GM12864 (cell line): ENCODE measurements at regions not wholly inside any gene's neighbourhood (a gene's known extent, or its start where the extent isn't known, plus 50 kb on each side); places are given as distances from the start of the nearest gene placed in this dataset.

Source experiments
- DNase-seq: peaks from one replicate; pipeline ENCODE4 v3.0.0-alpha.2; 2011; ENCODE audit warnings: low read depth
- H3K4me3 ChIP-seq: 2 replicates; pipeline ENCODE4 v1.5.1; 2011; ENCODE audit warnings: mild to moderate bottlenecking, low read depth, low read length, control low read depth
- CTCF ChIP-seq: IDR thresholded peaks from 2 replicates; pipeline ENCODE4 v1.5.1; 2011; ENCODE audit warnings: low read depth, mild to moderate bottlenecking, moderate library complexity, low read length, control low read depth, inconsistent platforms; ENCODE audit errors: missing control alignments

- TF ChIP-seq CTCF, result no peak
- no peak for DNase-seq
- H3K4me3 ChIP-seq, result no peak overlapping the region
Observed at GRCh38 chr4:111713276-111713675, 432.0 kb upstream of the FAM241A start.

DNA sequence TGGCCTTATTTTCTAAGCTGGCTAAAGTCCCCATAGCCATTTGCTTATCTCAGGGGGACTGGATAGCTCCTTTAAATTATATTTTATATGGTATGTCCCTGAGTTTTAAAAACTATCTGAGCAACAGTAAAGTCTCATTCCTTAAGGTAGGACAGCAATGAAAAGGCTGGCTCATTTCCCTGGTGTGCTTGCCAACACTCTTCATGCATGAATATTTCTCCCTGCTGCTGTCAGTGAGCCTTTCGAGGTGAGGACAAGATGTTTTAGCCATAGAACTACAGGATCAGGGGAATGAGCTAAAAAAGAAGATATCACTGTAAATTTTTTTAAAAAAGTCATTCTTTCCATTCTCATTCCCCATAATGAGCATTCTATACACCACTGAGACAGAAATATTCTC lies 427.3 kb upstream of the FAM241A start:
- H3K4me3 ChIP-seq, result no peak overlapping the region
- TF ChIP-seq CTCF, result no peak
- DNase-seq, result no peak

DNA sequence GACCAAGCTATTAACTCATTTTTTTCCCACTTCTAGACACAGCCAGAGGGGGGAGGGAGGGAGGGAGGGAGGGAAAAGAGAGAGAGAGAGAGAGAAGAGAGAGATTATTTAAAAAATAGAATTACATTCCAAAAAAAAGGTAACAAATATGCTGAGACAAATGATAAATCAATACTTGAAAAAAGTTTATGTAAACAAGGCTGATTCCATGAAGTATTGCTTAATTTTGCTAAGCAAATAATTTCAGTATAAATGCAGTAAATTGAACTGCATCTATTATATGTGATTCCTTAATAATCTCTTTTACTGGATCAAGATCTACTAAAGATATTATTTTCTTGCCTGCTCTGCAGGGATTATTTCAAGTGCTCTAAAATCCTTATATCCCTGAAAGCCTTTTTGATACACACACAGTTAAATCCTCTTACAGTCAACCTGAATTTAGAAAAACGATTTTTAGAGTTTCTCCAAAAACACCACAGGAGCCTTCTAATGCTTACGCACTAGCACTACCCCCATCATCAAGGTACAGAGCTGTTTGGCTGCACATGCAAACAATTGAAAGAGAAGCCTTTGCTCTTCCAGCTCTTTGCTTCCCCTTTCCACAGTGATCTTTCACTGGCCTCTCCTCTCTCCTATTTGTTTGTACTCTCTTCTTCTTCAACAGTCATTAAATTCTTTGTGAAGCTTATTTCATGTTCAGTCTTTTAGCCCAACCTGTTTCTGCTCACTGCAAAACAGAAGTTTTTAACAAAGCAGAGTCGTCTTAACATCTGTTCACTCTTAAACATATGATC lies 426.3 kb upstream of the FAM241A start:
- no peak for TF ChIP-seq CTCF
- H3K4me3 ChIP-seq, result no peak overlapping the region
- DNase-seq, result no peak

- no peak for DNase-seq
- no peak for TF ChIP-seq CTCF
- H3K4me3 ChIP-seq, result no peak overlapping the region
Observed at GRCh38 chr4:111720866-111721265, 424.4 kb upstream of the FAM241A start.

DNA sequence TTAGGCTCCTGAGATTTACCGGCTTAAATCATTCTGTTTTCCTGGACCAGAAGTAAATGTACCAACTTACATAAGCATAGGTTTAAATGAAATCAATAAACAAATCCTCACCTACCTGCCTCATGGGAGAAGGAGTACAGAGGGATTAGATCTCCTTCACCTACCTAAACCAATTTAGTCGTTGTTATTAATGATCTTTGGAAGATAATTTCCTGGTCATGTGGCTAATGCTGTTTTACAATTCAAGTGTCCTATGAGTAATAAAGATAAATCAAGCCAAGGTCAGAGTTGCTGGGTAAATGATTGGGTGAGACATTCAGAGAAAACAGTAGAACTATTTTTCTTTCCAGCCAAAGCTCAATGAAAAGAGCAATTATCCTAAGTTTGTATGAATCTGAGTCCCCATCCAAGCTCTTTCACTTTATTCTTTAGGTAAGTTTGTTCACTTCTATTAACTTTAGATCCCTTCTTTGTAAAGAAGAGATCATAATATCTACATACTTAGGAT lies 423.0 kb upstream of the FAM241A start:
- no peak for TF ChIP-seq CTCF
- no peak overlapping the region for H3K4me3 ChIP-seq
- DNase-seq, result no peak

- no peak for TF ChIP-seq CTCF
- no peak overlapping the region for H3K4me3 ChIP-seq
- no peak for DNase-seq
Observed at GRCh38 chr4:111736516-111736915, 408.7 kb upstream of the FAM241A start.

- no peak overlapping the region for H3K4me3 ChIP-seq
- no peak for TF ChIP-seq CTCF
- DNase-seq, result no peak
Observed at GRCh38 chr4:111744847-111745246, 400.4 kb upstream of the FAM241A start.
